Activated CD4-positive, alpha-beta T cell treated with anti-CD3 and anti-CD28 coated beads, Interleukin-2, Interleukin-4, amounts not matched to agents 100 ng/mL and 50 ng/mL, durations not matched to agents 16 hours and 8 hours (primary cell): ENCODE measurements at regions not wholly inside any gene's neighbourhood (a gene's known extent, or its start where the extent isn't known, plus 50 kb on each side); places are given as distances from the start of the nearest gene placed in this dataset.
A peak's percentile ranks its signal among the peaks of the same experiment; 100 is the strongest.

ENCODE experiments used
- DNase-seq: peaks from one replicate; pipeline ENCODE4 v3.0.0-alpha.2; 2020; ENCODE audit warnings: low spot score

DNA sequence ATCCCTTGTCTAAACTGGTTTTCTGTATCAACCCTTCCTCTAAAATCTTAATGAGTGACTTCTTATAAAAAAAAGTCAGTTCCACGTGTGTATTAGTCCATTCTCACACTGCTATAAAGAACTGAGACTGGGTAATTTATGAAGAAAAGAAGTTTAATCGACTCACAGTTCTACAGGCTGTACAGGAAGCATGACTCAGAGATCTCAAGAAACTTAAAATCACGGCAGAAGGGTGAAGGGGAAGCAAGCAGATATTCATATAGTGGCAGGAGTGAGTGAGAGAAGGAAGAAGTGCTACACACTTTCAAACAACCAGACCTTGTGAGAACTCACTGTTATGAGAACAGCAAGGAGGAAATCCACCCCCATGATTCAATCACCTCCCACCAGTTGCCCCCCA is 307.8 kb upstream of the ARRDC3 start:
- no peak for DNase-seq

DNA sequence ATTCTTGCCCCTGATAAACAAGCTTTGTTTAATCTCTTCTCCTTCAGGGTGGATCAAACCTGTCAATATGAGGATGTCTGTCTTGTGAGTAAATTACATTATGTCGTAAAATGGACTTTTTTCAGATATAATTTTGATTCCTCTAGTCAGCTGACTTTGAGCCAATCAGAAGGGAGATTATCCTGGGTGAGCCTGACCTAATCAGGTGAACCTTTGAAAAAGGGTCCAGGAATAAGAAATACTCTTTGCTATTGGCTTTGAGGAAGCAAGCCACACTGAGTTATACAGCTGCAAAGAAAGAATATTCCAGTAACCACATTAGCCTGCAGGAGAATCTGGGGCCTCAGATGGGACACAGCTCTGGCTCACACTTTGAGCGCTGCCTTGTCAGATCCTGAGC is 304.3 kb upstream of the ARRDC3 start:
- DNase-seq = no peak

DNA sequence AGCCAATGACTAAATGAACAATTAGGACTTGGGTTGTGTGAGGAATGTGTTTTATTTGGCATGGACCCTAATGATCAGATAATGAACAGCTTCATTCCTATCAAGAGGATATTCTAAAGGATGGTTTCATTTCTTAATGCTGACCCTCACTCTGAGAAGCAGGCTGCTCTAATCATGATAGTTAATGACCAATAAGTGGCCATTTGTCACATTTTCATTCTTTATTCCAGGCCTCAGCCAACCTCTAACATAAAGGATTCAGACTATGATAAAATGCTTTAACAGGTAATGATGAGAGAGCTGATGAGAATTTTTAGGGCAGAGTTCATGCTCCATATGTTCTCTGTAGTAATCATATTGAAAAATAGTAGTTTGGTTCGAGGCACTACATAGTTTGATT is 301.5 kb upstream of the ARRDC3 start:
- no peak for DNase-seq

DNA sequence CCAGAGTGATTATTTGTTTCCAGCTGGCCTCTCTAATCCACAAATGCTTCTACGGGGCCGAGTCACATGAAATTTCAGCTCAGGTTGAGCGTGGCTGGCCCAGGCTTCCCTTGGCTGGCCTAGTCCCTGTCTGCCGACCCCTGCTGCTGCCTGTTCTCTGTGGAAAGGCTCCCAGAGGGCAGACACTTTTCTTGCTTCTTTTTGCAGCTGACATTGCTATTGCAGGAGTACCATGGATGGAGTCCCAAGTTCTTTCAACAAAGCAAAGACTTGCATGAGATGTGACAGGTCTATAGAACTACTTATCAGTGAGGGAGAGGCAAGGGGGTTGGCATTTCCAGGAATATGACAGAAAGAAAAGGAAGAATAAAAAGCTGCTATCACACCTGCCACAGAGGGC is 287.4 kb upstream of the ARRDC3 start:
- DNase-seq = no peak

GRCh38 chr5:91670122-91670521 is 287.0 kb upstream of the ARRDC3 start:
- no peak for DNase-seq

DNA sequence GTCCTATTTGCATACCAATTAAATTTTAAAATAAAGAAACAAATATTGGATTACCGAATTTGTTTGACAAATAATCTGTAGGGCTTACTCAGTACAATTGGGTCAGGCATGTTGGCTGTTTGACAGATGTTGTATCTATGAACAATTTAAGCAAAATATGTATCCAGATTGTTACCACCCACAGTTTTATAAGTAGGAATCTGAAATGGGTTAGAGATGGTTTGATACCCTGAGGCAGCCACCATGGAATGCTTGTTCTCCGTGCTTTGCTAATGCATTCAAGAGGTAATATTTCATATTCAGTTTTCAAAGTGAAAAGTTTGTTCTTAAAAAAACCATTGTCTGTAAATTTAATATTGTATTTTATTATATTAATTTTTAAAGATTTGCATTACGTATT is 285.1 kb upstream of the ARRDC3 start:
- no peak for DNase-seq

- DNase-seq = no peak
Observed at GRCh38 chr5:91652678-91653077, 269.6 kb upstream of the ARRDC3 start.

DNA sequence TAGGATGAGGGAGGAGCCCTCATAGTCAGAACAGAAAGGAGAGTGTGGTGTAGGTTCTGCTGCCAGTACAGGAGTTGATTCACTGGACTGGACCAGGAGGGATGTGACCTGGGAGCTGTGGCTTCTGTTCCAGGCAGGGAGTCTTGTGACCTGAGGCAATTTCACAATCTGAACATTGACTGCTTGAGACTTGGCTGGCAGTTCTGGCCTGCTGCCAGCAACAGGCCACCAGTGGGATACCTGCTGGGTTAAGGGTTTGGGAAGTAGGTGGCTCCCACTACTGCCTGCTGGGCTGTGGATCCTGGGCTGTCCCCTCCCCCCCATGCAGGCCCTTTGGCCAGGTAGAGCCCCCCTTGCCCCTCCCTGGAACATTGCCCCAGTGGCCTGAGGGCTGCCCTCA is 268.6 kb upstream of the ARRDC3 start:
- no peak for DNase-seq

- DNase-seq = no peak
Observed at GRCh38 chr5:91645347-91645746, 262.2 kb upstream of the ARRDC3 start.

- DNase-seq = no peak
Observed at GRCh38 chr5:91643797-91644196, 260.7 kb upstream of the ARRDC3 start.

- no peak for DNase-seq
Observed at GRCh38 chr5:91642581-91642980, 259.5 kb upstream of the ARRDC3 start.

DNA sequence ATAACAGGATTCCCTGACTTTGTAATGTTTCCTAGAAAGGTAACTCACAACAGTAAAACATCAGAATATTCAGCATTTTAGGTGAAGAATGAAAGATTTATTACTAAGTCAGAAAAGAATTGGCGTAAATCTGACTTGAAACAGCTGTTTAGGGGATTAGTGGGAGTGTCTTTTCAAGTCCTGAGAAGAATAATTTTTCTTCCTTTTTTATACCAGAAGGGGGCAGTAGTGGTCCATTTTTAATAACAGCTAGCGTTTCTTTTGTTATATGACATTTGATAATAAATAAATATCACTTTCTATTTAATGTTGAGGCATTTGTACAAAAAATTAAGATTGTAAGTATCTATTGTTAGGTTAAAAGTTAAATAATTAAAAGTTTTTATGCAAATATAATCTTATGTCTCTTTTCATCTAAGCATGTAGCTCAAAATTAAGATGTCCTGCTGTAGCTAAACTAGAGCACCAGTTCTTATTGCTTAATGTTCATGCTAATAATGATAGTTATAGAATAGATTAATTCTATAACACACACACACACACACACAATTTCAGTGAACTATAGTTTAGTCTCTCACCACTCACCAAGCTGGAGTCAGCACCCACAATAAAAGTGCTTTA is 258.7 kb upstream of the ARRDC3 start:
- peak; percentile 42 for DNase-seq

GRCh38 chr5:91639744-91640143 is 256.6 kb upstream of the ARRDC3 start:
- no peak for DNase-seq

DNA sequence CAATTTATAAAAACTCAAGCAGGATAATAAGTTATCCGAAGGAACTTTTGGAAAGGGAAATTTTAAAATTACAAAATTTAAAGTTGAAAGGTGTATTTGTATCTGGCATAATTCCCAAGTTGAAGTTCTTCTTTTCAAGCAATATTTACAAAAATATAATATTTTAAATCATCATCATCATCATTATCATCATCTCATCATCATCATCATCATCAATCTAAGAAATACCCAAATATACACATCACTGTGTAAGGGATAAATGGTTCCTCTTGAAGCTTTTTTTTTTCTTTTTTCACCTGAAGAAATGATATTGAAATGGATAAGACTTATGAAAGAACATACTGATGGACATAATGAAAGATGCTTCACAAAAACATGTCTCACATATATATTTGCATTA is 254.9 kb upstream of the ARRDC3 start:
- no peak for DNase-seq

DNA sequence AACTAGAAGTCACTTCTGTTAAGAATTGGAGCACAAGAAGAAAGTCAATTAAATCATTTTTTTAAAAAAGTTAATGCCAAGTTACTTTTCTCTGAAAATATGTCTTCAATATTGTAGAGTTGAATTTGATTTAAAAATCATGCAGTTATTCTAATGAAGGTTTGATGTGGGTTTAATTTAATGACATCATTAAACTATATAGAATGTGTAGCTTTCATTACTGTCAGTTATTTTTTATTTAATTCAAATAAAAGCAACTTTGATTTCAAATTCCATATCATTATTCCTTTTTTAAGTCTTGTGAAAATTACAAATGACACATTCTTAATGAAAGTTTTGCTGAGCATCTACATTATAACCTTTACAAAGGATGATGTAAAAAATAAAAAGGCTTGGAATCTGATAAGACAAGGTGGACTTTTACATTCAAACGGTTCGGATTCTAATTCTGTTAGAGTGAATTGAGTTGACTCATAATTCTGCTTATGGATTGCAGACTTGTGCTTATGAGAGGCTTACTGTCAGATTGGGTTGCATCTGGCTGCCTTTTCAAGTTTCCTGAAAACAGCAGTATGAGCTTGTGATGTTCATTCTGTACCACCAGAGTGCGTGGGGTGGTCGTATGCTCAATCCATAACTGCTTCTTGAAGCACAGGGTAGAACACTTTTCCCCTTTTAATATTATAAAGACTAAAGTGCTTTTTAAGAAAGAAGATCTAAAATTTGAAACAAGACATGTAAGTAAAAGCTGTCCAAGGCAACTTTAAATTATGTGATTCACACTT is 253.0 kb upstream of the ARRDC3 start:
- DNase-seq = no peak

DNA sequence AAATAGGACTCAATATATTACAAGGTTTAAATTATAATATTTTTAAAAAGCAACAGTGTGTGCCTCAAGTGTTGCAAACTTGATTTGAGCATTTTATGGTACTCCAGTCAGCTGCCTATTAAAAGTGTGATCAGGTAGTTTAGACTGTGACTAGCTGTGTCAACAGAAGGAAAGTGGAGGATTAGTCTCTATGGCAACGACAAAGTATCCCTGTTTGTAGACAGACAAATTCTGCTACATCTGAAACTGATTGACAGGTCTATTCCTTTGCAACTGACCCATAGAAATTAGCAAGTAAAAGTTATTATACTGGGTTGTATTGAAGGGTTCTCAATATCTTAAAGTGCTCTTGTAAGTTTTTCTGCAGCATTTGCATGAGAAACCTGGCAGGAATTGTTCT is 249.8 kb upstream of the ARRDC3 start:
- DNase-seq = no peak

- no peak for DNase-seq
Observed at GRCh38 chr5:91611746-91612145, 228.6 kb upstream of the ARRDC3 start.

- DNase-seq = no peak
Observed at GRCh38 chr5:91607675-91608074, 224.6 kb upstream of the ARRDC3 start.

- no peak for DNase-seq
Observed at GRCh38 chr5:91599863-91600262, 216.7 kb upstream of the ARRDC3 start.

GRCh38 chr5:91598216-91598615 is 215.1 kb upstream of the ARRDC3 start:
- DNase-seq = no peak

DNA sequence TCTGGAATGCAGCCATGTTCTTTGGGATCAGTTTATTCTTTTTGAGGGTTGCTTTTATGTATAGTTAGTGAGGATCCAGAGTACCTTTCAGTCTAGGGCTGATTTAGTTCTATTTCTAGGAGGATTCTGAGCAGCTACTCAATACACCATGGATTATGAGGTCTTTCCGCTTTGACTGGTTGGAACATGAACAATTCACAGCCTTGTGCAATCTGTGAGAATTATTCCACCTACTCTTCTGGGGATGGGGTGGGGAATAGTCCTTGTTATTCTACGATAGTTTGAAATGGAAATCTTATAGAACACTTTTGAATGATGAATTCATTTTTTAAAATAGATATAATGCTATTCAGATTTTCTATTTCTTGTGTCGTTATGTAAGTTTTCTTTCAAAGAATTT is 212.3 kb upstream of the ARRDC3 start:
- no peak for DNase-seq

- no peak for DNase-seq
Observed at GRCh38 chr5:91591076-91591475, 208.0 kb upstream of the ARRDC3 start.

- DNase-seq = no peak
Observed at GRCh38 chr5:91586232-91586631, 203.1 kb upstream of the ARRDC3 start.

DNA sequence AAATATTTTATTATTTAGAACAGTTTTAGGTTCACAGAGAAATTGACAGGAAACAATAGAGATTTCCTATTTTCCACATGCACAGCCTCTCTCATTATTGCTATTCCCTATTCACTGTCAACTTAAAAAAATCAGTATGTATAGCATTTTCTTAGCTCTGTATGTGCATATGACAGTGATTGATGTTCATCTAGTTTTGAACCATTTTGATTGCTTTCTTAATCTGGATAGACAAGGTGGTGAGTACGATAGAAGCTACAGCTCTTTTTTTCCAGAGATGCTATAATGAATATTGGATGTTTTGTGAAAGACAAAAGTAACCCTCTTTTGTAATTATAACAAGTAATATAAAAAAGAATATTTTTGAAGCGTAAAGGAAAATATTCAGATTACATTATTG is 201.2 kb upstream of the ARRDC3 start:
- no peak for DNase-seq
